ENCODE measurements at regions not wholly inside any gene's neighbourhood (a gene's known extent, or its start where the extent isn't known, plus 50 kb on each side); places are given as distances from the start of the nearest gene placed in this dataset.

DNA sequence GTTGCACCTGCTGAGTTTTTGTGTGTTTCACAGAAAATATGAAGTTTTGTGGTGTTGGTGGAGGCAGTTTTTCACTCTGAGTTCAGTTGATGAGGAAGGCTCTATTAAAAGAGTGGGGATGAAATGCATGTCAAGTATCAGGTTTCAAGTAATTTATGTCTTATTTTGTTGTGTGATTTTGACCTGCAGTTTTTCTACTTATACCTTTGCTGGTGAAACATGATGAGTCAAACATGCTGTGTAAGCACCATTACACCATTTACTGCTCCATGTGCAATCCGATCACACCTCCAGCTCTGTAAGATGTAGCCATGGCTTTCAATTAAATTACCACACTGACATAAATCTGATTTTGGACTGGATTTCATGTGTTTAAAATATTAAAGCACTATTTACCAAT, 174.5 kb upstream of the ZEB2 start:
- TF ChIP-seq, protein P1, sequence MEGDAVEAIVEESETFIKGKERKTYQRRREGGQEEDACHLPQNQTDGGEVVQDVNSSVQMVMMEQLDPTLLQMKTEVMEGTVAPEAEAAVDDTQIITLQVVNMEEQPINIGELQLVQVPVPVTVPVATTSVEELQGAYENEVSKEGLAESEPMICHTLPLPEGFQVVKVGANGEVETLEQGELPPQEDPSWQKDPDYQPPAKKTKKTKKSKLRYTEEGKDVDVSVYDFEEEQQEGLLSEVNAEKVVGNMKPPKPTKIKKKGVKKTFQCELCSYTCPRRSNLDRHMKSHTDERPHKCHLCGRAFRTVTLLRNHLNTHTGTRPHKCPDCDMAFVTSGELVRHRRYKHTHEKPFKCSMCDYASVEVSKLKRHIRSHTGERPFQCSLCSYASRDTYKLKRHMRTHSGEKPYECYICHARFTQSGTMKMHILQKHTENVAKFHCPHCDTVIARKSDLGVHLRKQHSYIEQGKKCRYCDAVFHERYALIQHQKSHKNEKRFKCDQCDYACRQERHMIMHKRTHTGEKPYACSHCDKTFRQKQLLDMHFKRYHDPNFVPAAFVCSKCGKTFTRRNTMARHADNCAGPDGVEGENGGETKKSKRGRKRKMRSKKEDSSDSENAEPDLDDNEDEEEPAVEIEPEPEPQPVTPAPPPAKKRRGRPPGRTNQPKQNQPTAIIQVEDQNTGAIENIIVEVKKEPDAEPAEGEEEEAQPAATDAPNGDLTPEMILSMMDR (IDR thresholded peaks at IDR 0.05): no peak
- no peak for TF ChIP-seq POLR2A (IDR thresholded peaks at IDR 0.05)

Data from uterus (tissue), 2 donors.